A673 (cell line): ENCODE measurements at regions not wholly inside any gene's neighbourhood (a gene's known extent, or its start where the extent isn't known, plus 50 kb on each side); places are given as distances from the start of the nearest gene placed in this dataset.
"Not testable (repeated sequence)": the region's sequence is repeated elsewhere in the genome, so short reads cannot be mapped to it uniquely, and the experiment has no call there.

Experiments
- BruUV-seq: library from RNA; stranded (reverse); fragments of 400-500 nt; replicated peaks from 2 replicates; lab custom pipeline; 2021; lab: Mats Ljungman, UMichigan
- CTCF ChIA-PET: fragments of 300-600 bp; sonication (Branson Sonifier 250); formaldehyde crosslinking; loops from one replicate; lab custom pipeline; 2022; ENCODE audit warnings: antibody characterized with exemption; lab: Charles Lee
- POLR2A ChIA-PET: fragments of 300-600 bp; sonication (Branson Sonifier 250); formaldehyde crosslinking; loops from one replicate; lab custom pipeline; 2022; ENCODE audit warnings: antibody characterized with exemption; ENCODE audit not compliant: low non-redundant PET; lab: Charles Lee
- DNase-seq: peaks from one replicate; pipeline ENCODE4 v3.0.0-alpha.2; 2015; ENCODE audit warnings: low spot score
- H3K27ac ChIP-seq: fragments of 200-600 bp; sonication (generic); 2 replicates; pipeline ENCODE4 v1.5.1; 2016; ENCODE audit warnings: mixed run types, low read depth, mild to moderate bottlenecking, mixed read lengths, antibody characterized with exemption, low read length; ENCODE audit not compliant: poor library complexity, severe bottlenecking
- H3K27me3 ChIP-seq: fragments of 200-600 bp; sonication (generic); replicated peaks from 2 replicates; pipeline ENCODE4 v1.6.1; 2017; ENCODE audit warnings: mixed run types, low read depth, mild to moderate bottlenecking, mixed read lengths, antibody characterized with exemption, low read length; ENCODE audit not compliant: insufficient read depth, poor library complexity
- H3K36me3 ChIP-seq: fragments of 200-600 bp; sonication (generic); 2 replicates; pipeline ENCODE4 v1.6.1; 2016; ENCODE audit warnings: mixed run types, mild to moderate bottlenecking, mixed read lengths, antibody characterized with exemption, low read length; ENCODE audit not compliant: insufficient read depth, poor library complexity, severe bottlenecking
- H3K4me1 ChIP-seq: fragments of 200-600 bp; sonication (generic); 2 replicates; pipeline ENCODE4 v1.6.1; 2017; ENCODE audit warnings: mixed run types, mild to moderate bottlenecking, mixed read lengths, antibody characterized with exemption, low read length; ENCODE audit not compliant: insufficient read depth, poor library complexity, severe bottlenecking
- H3K4me3 ChIP-seq: fragments of 200-600 bp; sonication (generic); 2 replicates; pipeline ENCODE4 v1.5.1; 2016; ENCODE audit warnings: low read depth, mixed run types, mild to moderate bottlenecking, mixed read lengths, low read length; ENCODE audit not compliant: poor library complexity, severe bottlenecking
- H3K9me3 ChIP-seq: fragments of 200-600 bp; sonication (generic); 2 replicates; pipeline ENCODE4 v1.6.1; 2016; ENCODE audit warnings: mixed run types, low read depth, mild to moderate bottlenecking, mixed read lengths, antibody characterized with exemption, low read length; ENCODE audit not compliant: poor library complexity, severe bottlenecking
- CTCF ChIP-seq: fragments of 300-800, 200-600 bp; sonication (generic); conservative IDR thresholded peaks from 2 replicates; pipeline ENCODE4 v1.5.1; 2017; ENCODE audit warnings: low read depth, mild to moderate bottlenecking, antibody characterized with exemption, low read length, moderate library complexity, mixed read lengths
- EZH2 ChIP-seq: fragments of 200-600 bp; sonication (generic); IDR thresholded peaks from 2 replicates; pipeline ENCODE4 v1.6.1; 2017; ENCODE audit warnings: borderline replicate concordance, low read depth, mild to moderate bottlenecking, mixed read lengths, antibody characterized with exemption, low read length; ENCODE audit not compliant: poor library complexity, severe bottlenecking
- intact Hi-C: fragments of 100-400 bp; cut with micrococcal nuclease; formaldehyde crosslinking; loops from one replicate; pipeline ENCODE4 v1.10.0; 2022; ENCODE audit not compliant: unreplicated experiment

- no peak for DNase-seq
- Histone ChIP-seq H3K4me1 (peaks cover 6% of the 10 kb centered on the region), H3K27me3 (no peaks in the 10 kb centered on the region), H3K36me3 (no peaks in the 10 kb centered on the region), H3K4me3 (no peak overlapping the region), H3K9me3 (no peaks in the 10 kb centered on the region), H3K27ac (no peak overlapping the region)
- no peak for TF ChIP-seq EZH2
- BruUV-seq = no TSS peak
- CTCF ChIA-PET = no interaction called here
- intact Hi-C loops = no loop called here
- POLR2A ChIA-PET = no interaction called here
These were observed 96.0 kb upstream of the TRIB2 start for GRCh38 chr2:12620759-12621158.

GRCh38 chr2:12623051-12623450 lies 93.7 kb upstream of the TRIB2 start:
- TF ChIP-seq EZH2 = no peak
- no peak for TF ChIP-seq CTCF
- DNase-seq = no peak
- H3K4me1 ChIP-seq = peaks cover 6% of the 10 kb centered on the region
- no TSS peak for BruUV-seq
- intact Hi-C loops = no loop called here
- CTCF ChIA-PET = no interaction called here
- no peak overlapping the region for H3K4me3 ChIP-seq
- H3K36me3 ChIP-seq = no peaks in the 10 kb centered on the region
- no peaks in the 10 kb centered on the region for H3K27me3 ChIP-seq
- H3K27ac ChIP-seq = no peak overlapping the region
- H3K9me3 ChIP-seq = no peaks in the 10 kb centered on the region
- POLR2A ChIA-PET = no interaction called here

GRCh38 chr2:12624384-12624783 lies 92.4 kb upstream of the TRIB2 start:
- CTCF ChIA-PET = no interaction called here
- no peaks in the 10 kb centered on the region for H3K36me3 ChIP-seq
- TF ChIP-seq EZH2 (no peak), CTCF (no peak)
- H3K9me3 ChIP-seq = no peaks in the 10 kb centered on the region
- intact Hi-C loops = no loop called here
- no peak overlapping the region for H3K4me3 ChIP-seq
- no peak for DNase-seq
- H3K27me3 ChIP-seq = no peaks in the 10 kb centered on the region
- POLR2A ChIA-PET = no interaction called here
- BruUV-seq = no TSS peak
- H3K27ac ChIP-seq = no peak overlapping the region
- H3K4me1 ChIP-seq = peaks cover 6% of the 10 kb centered on the region

GRCh38 chr2:12624905-12625598 lies 91.7 kb upstream of the TRIB2 start:
- H3K4me3 ChIP-seq = no peak overlapping the region
- TF ChIP-seq EZH2 (no peak), CTCF (no peak)
- BruUV-seq = no TSS peak
- no peaks in the 10 kb centered on the region for H3K9me3 ChIP-seq
- H3K27me3 ChIP-seq = no peaks in the 10 kb centered on the region
- H3K4me1 ChIP-seq = peaks cover 6% of the 10 kb centered on the region
- H3K36me3 ChIP-seq = no peaks in the 10 kb centered on the region
- intact Hi-C loops = no loop called here
- POLR2A ChIA-PET = no interaction called here
- H3K27ac ChIP-seq = no peak overlapping the region
- peak; percentile 56 for DNase-seq
- CTCF ChIA-PET = no interaction called here

GRCh38 chr2:12628541-12628940 lies 88.2 kb upstream of the TRIB2 start:
- intact Hi-C loops, H3K36me3 ChIP-seq, H3K27me3 ChIP-seq, POLR2A ChIA-PET, DNase-seq, H3K4me1 ChIP-seq, BruUV-seq, H3K9me3 ChIP-seq, CTCF ChIA-PET, H3K27ac ChIP-seq, H3K4me3 ChIP-seq: not testable (repeated sequence)
